ENCODE measurements at regions not wholly inside any gene's neighbourhood (a gene's known extent, or its start where the extent isn't known, plus 50 kb on each side); places are given as distances from the start of the nearest gene placed in this dataset.

DNA sequence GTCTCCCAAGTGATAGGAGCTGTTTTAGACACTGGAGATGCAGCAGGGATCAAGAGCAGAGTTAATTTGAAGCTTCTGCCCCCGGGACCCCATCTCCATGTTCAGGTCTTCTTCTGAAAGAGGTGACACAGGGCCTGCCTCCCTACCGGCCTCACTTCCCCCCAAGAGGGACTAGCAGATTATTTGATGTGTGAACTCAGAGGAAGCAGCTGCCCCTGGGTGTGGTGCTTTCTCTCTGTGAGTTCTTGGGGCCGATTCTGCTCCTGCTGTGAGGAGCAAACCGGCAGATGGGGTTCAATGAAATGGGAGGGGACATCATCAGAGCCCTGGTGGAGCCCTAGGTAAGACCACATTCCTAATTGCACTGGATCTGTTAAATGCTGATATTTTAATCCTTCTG, 193.4 kb downstream of the FBXO15 start:
- Mint-ChIP-seq H3K4me3 (ENCODE audit: unreplicated experiment) (no peak overlapping the region), H3K27ac (ENCODE audit: unreplicated experiment) (no peak overlapping the region), H3K4me1 (ENCODE audit: low read depth, unreplicated experiment) (peaks cover 3% of the 10 kb centered on the region), H3K36me3 (ENCODE audit: unreplicated experiment) (no peaks in the 10 kb centered on the region), H3K27me3 (ENCODE audit: unreplicated experiment) (peaks cover 4% of the 10 kb centered on the region), H3K9me3 (ENCODE audit: unreplicated experiment) (no peaks in the 10 kb centered on the region)
- DNase-seq: no peak
- no peak for TF ChIP-seq CTCF (IDR thresholded peaks at IDR 0.05; ENCODE audit: partially characterized antibody, unreplicated experiment)

DNA sequence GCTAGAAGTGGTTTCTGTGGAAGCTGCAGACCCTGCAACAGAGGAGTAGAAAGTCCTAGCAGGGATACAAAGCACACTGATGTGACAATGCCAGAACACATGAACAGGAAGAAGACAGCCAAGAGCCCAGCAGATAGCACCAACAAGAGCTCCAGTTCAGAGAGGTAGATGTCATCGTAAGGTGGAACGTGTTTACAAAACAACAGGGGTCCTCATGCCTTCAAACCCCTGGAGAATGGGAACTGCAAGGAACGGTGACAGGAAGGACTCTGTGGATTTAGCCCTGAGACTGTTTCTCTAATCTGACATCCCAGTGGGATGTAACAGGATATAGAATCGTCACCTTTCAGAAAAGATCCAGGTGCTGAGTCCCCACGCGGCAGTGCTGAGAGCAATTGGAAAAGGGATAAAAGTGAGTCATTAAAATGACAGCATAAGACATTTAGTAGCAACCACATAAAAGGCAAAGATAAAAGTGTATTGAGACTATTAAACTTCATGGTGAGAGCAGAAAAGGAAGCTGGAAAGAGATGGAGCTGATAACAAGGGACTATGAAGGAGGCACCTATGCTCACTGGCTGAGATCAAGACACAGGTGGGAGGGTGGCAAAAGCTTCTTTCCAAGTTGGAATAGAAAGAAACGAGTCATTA, 195.2 kb downstream of the FBXO15 start:
- no peaks in the 10 kb centered on the region for H3K9me3 Mint-ChIP-seq (ENCODE audit: unreplicated experiment)
- no peaks in the 10 kb centered on the region for H3K27me3 Mint-ChIP-seq (ENCODE audit: unreplicated experiment)
- TF ChIP-seq CTCF (IDR thresholded peaks at IDR 0.05; ENCODE audit: partially characterized antibody, unreplicated experiment): no peak
- no peak for DNase-seq
- H3K4me3 Mint-ChIP-seq (ENCODE audit: unreplicated experiment): no peak overlapping the region
- no peak overlapping the region for H3K27ac Mint-ChIP-seq (ENCODE audit: unreplicated experiment)
- peaks cover 9% of the 10 kb centered on the region for H3K4me1 Mint-ChIP-seq (ENCODE audit: low read depth, unreplicated experiment)
- no peaks in the 10 kb centered on the region for H3K36me3 Mint-ChIP-seq (ENCODE audit: unreplicated experiment)

- Mint-ChIP-seq H3K9me3 (ENCODE audit: unreplicated experiment) (peaks cover 2% of the 10 kb centered on the region), H3K4me1 (ENCODE audit: low read depth, unreplicated experiment) (peaks cover 12% of the 10 kb centered on the region), H3K4me3 (ENCODE audit: unreplicated experiment) (no peak overlapping the region), H3K27ac (ENCODE audit: unreplicated experiment) (no peak overlapping the region), H3K36me3 (ENCODE audit: unreplicated experiment) (no peaks in the 10 kb centered on the region), H3K27me3 (ENCODE audit: unreplicated experiment) (no peaks in the 10 kb centered on the region)
- no peak for DNase-seq
- TF ChIP-seq CTCF (IDR thresholded peaks at IDR 0.05; ENCODE audit: partially characterized antibody, unreplicated experiment): no peak
Measured at GRCh38 chr18:73950116-73950700, 197.4 kb downstream of the FBXO15 start.

DNA sequence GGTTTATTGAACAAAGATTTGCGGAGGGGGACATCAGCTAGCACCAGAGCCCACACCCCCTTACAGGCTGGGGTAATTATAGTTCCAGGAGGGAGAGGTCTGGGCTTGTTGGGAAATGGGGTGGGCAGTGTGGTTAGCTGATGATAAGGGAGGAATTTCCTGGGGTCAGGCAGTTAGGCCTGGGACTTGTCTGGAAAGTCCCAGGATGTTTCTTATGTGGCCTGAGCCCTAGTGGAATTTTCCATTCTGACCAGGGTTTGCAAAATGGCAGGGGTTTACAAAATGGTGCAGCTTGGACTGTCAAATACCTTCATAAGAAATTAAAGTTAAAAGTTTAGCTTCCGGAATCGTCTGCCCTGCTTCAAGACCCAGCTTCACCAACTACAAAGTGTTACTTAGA, 199.1 kb downstream of the FBXO15 start:
- no peak for TF ChIP-seq CTCF (IDR thresholded peaks at IDR 0.05; ENCODE audit: partially characterized antibody, unreplicated experiment)
- peaks cover 2% of the 10 kb centered on the region for H3K9me3 Mint-ChIP-seq (ENCODE audit: unreplicated experiment)
- H3K27me3 Mint-ChIP-seq (ENCODE audit: unreplicated experiment): no peaks in the 10 kb centered on the region
- no peak overlapping the region for H3K4me3 Mint-ChIP-seq (ENCODE audit: unreplicated experiment)
- peaks cover 12% of the 10 kb centered on the region for H3K4me1 Mint-ChIP-seq (ENCODE audit: low read depth, unreplicated experiment)
- DNase-seq: no peak
- H3K36me3 Mint-ChIP-seq (ENCODE audit: unreplicated experiment): no peaks in the 10 kb centered on the region
- no peak overlapping the region for H3K27ac Mint-ChIP-seq (ENCODE audit: unreplicated experiment)

DNA sequence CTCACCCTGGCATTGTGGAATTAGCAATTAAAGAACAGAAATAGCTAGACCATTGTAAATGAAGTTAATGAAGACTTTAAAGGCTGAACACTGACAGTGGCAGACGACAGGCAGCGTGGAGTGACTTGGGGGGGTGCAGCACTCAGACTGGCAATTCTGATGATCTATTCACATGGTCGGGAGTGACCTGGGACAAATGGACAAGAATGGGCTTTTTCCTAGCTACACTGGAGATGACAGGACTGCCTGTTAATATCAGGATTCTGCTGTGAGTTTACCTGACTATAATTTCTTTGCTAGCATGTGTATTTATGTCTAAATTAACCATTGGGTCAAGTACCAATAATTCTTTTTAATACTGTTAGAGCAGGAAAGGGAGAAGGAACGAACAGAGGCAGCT, 199.6 kb downstream of the FBXO15 start:
- no peak for TF ChIP-seq CTCF (IDR thresholded peaks at IDR 0.05; ENCODE audit: partially characterized antibody, unreplicated experiment)
- H3K4me3 Mint-ChIP-seq (ENCODE audit: unreplicated experiment): no peak overlapping the region
- no peak overlapping the region for H3K27ac Mint-ChIP-seq (ENCODE audit: unreplicated experiment)
- DNase-seq: no peak
- peaks cover 12% of the 10 kb centered on the region for H3K4me1 Mint-ChIP-seq (ENCODE audit: low read depth, unreplicated experiment)
- peaks cover 2% of the 10 kb centered on the region for H3K9me3 Mint-ChIP-seq (ENCODE audit: unreplicated experiment)
- H3K27me3 Mint-ChIP-seq (ENCODE audit: unreplicated experiment): no peaks in the 10 kb centered on the region
- no peaks in the 10 kb centered on the region for H3K36me3 Mint-ChIP-seq (ENCODE audit: unreplicated experiment)

Data from glutamatergic neuron (in vitro differentiated cells).